GM12873 (cell line): ENCODE measurements at regions not wholly inside any gene's neighbourhood (a gene's known extent, or its start where the extent isn't known, plus 50 kb on each side); places are given as distances from the start of the nearest gene placed in this dataset.

Experiments
- CTCF ChIP-seq: IDR thresholded peaks from 2 replicates; pipeline ENCODE4 v1.5.1; 2012; ENCODE audit warnings: low read depth, mild to moderate bottlenecking, moderate library complexity, low read length, control low read depth; ENCODE audit not compliant: insufficient read depth; ENCODE audit errors: missing control alignments

GRCh38 chr5:38723426-38723825 is 122.4 kb upstream of the OSMR start:
- no peak for TF ChIP-seq CTCF

- TF ChIP-seq CTCF, result no peak
These were observed 121.3 kb upstream of the OSMR start for GRCh38 chr5:38724301-38725030.

DNA sequence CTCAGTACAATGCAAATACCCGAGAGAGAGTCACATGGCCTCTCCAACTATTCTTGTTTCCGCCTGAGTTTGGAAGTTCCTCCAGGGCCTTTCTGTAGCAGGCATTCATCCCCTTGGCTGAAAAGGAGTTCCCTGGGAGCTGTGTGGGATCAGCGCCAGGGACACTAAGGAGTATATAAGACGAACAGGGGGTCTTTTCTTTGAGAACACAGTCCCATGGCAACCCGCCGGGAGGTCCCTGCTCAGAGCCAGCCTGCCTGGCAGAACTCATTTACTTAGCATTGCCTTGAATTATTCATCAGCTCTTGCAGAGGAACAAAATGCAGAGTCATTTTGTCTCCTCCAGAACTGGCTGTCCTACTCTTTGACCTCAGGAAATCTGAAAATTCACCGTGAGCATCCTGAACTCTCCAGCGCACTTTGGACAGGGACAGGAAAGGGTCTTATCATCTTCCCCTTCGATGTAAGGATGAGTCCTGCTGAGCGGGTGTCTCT is 120.4 kb upstream of the OSMR start:
- TF ChIP-seq CTCF, result no peak

DNA sequence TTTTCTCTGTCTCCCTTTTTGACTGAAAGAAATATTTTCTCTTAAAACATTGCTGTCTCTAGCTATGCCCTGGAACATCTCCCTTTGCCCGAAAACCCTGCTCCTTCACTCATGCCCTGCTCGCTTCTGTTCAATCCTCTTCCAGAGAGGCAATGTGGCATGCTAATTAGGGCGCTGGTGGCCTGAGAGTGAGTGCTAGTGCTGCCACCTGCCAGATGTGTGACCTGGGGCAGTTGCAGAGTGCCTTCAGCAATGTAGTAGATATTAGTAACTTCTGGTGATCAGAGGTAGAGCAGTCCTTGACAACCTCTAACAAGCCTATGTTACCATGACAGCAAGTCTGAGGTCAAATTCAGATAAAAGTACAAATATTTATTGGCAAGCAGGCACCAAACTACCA is 119.5 kb upstream of the OSMR start:
- no peak for TF ChIP-seq CTCF

GRCh38 chr5:38728029-38728428 is 117.8 kb upstream of the OSMR start:
- no peak for TF ChIP-seq CTCF

- no peak for TF ChIP-seq CTCF
These were observed 114.4 kb upstream of the OSMR start for GRCh38 chr5:38731461-38731860.

- TF ChIP-seq CTCF, result no peak
These were observed 111.5 kb upstream of the OSMR start for GRCh38 chr5:38734353-38734752.
